PC-3 (cell line): ENCODE measurements at regions not wholly inside any gene's neighbourhood (a gene's known extent, or its start where the extent isn't known, plus 50 kb on each side); places are given as distances from the start of the nearest gene placed in this dataset.

Experiments
- ATAC-seq: fragments of 200-7000 bp; cut with Tn5 transposase; 2 replicates; pipeline ENCODE4 v1.9.1; 2020; ENCODE audit warnings: mild to moderate bottlenecking, moderate library complexity
- BruUV-seq: library from RNA; stranded (reverse); fragments of 400-500 nt; replicated peaks from 2 replicates; lab custom pipeline; 2021; lab: Mats Ljungman, UMichigan
- CTCF ChIA-PET: fragments of 300-600 bp; sonication (Branson Sonifier 250); formaldehyde crosslinking; loops from one replicate; lab custom pipeline; 2022; ENCODE audit warnings: antibody characterized with exemption; lab: Charles Lee
- POLR2A ChIA-PET: fragments of 300-600 bp; sonication (Branson Sonifier 250); formaldehyde crosslinking; loops from one replicate; lab custom pipeline; 2022; ENCODE audit warnings: antibody characterized with exemption; ENCODE audit not compliant: unreplicated experiment; lab: Charles Lee
- DNase-seq: peaks from one replicate; pipeline ENCODE4 v3.0.0-alpha.2; 2015
- H2AFZ ChIP-seq: fragments of 300-600 bp; sonication (generic); 2 replicates; pipeline ENCODE4 v1.6.0; 2016; ENCODE audit warnings: antibody characterized with exemption, low read length
- H3F3A ChIP-seq: fragments of 300-600 bp; sonication (generic); one replicate; pipeline ENCODE4 v1.6.0; 2017; ENCODE audit warnings: antibody characterized with exemption, low read length, control low read depth, mild to moderate bottlenecking; ENCODE audit not compliant: unreplicated experiment
- H3K27ac ChIP-seq: fragments of 300-600 bp; sonication (generic); 2 replicates; pipeline ENCODE4 v1.5.1; 2016; ENCODE audit warnings: mild to moderate bottlenecking, low read length
- H3K27me3 ChIP-seq: fragments of 300-600 bp; sonication (generic); 2 replicates; pipeline ENCODE4 v1.6.1; 2016; ENCODE audit warnings: low read length, mixed read lengths
- H3K36me3 ChIP-seq: fragments of 300-600 bp; sonication (generic); 2 replicates; pipeline ENCODE4 v1.6.1; 2016; ENCODE audit warnings: low read depth, mixed run types, low read length, mixed read lengths
- H3K4me1 ChIP-seq: fragments of 300-600 bp; sonication (generic); 2 replicates; pipeline ENCODE4 v1.5.1; 2016; ENCODE audit warnings: low read length; ENCODE audit not compliant: insufficient read depth
- H3K4me2 ChIP-seq: fragments of 300-600 bp; sonication (generic); 2 replicates; pipeline ENCODE4 v1.6.0; 2016; ENCODE audit warnings: low read length
- H3K4me3 ChIP-seq: fragments of 300-600 bp; sonication (generic); 2 replicates; pipeline ENCODE4 v1.5.1; 2016; ENCODE audit warnings: mild to moderate bottlenecking, low read length, mixed read lengths
- H3K79me2 ChIP-seq: fragments of 300-600 bp; sonication (generic); 2 replicates; pipeline ENCODE4 v1.6.1; 2017; ENCODE audit warnings: low read length, mixed read lengths
- H3K9ac ChIP-seq: fragments of 300-600 bp; sonication (generic); 2 replicates; pipeline ENCODE4 v1.6.0; 2016; ENCODE audit warnings: mild to moderate bottlenecking, low read length
- H3K9me2 ChIP-seq: fragments of 300-600 bp; sonication (generic); replicated peaks from 2 replicates; pipeline ENCODE4 v1.6.1; 2016; ENCODE audit warnings: mixed run types, low read length, mixed read lengths
- H3K9me3 ChIP-seq: fragments of 300-600 bp; sonication (generic); 2 replicates; pipeline ENCODE4 v1.6.1; 2016; ENCODE audit warnings: low read length, mixed read lengths
- H4K20me1 ChIP-seq: fragments of 300-600 bp; sonication (generic); 2 replicates; pipeline ENCODE4 v1.6.1; 2016; ENCODE audit warnings: low read length, mixed read lengths
- EZH2 ChIP-seq: fragments of 300-600 bp; sonication (generic); IDR thresholded peaks from one replicate; pipeline ENCODE4 v1.6.1; 2017; ENCODE audit warnings: antibody characterized with exemption, mild to moderate bottlenecking, low read length; ENCODE audit not compliant: unreplicated experiment
- EZH2phosphoT487 ChIP-seq: fragments of 300-600 bp; sonication (generic); IDR thresholded peaks from 2 replicates; pipeline ENCODE4 v1.6.1; 2018; ENCODE audit warnings: mild to moderate bottlenecking, antibody characterized with exemption, low read length, borderline replicate concordance
- intact Hi-C: fragments of 100-400 bp; cut with micrococcal nuclease; formaldehyde crosslinking; loops from 2 replicates; pipeline ENCODE4 v1.9.0; 2023
- TF ChIP-seq, protein P1 (sequence below): fragments of 300-600 bp; sonication (generic); conservative IDR thresholded peaks from 2 replicates; pipeline ENCODE4 v1.5.1; 2017; ENCODE audit warnings: antibody characterized with exemption, low read depth, mild to moderate bottlenecking, low read length

GRCh38 chr5:6837095-6837494, 123.9 kb downstream of the TENT4A start:
- no peak for TF ChIP-seq EZH2phosphoT487
- TF ChIP-seq, protein P1, sequence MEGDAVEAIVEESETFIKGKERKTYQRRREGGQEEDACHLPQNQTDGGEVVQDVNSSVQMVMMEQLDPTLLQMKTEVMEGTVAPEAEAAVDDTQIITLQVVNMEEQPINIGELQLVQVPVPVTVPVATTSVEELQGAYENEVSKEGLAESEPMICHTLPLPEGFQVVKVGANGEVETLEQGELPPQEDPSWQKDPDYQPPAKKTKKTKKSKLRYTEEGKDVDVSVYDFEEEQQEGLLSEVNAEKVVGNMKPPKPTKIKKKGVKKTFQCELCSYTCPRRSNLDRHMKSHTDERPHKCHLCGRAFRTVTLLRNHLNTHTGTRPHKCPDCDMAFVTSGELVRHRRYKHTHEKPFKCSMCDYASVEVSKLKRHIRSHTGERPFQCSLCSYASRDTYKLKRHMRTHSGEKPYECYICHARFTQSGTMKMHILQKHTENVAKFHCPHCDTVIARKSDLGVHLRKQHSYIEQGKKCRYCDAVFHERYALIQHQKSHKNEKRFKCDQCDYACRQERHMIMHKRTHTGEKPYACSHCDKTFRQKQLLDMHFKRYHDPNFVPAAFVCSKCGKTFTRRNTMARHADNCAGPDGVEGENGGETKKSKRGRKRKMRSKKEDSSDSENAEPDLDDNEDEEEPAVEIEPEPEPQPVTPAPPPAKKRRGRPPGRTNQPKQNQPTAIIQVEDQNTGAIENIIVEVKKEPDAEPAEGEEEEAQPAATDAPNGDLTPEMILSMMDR = no peak
- TF ChIP-seq EZH2 = no peak
- Histone ChIP-seq H3K27me3 (peaks cover 30% of the 10 kb centered on the region), H3K9me2 (no peaks in the 10 kb centered on the region), H3K4me1 (no peaks in the 10 kb centered on the region), H3F3A (no peaks in the 10 kb centered on the region), H2AFZ (no peak overlapping the region), H4K20me1 (no peaks in the 10 kb centered on the region), H3K4me2 (no peak overlapping the region), H3K79me2 (no peaks in the 10 kb centered on the region), H3K36me3 (no peaks in the 10 kb centered on the region), H3K27ac (no peak overlapping the region), H3K9me3 (no peaks in the 10 kb centered on the region), H3K9ac (no peak overlapping the region), H3K4me3 (no peak overlapping the region)
- no TSS peak for BruUV-seq
- ChIA-PET CTCF (no interaction called here), POLR2A (no interaction called here)
- DNase-seq (no peak), ATAC-seq (no peak)
- intact Hi-C loops = loop anchor here (5.0 kb wide), 1 partner anchor 70 kb away; no protein-coding TSS in a partner anchor

- CTCF ChIA-PET = no interaction called here
Measured at GRCh38 chr5:6837519-6838110, 124.4 kb downstream of the TENT4A start.

DNA sequence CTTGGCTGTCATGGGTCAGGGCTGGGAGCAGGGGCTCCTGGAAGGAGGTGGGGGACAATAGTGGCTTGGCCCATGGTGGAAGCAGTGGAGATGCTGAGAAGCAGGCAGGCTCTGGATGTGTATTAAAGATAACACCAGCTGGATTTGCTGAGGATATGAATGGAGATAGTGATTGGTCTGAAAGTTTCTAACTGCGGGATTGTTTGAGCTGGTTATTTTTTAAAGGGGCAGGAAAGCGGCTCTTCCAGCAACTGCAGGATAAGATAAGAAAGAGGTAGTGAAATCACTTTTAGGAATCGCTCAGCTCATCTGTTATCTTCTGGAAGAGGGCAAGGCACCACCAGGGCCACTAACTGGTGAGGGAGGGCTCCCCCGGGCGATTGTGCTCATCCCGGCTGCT, 125.5 kb downstream of the TENT4A start:
- BruUV-seq = no TSS peak
- Histone ChIP-seq H3K4me1 (no peaks in the 10 kb centered on the region), H3K9me2 (no peaks in the 10 kb centered on the region), H3K9me3 (no peaks in the 10 kb centered on the region), H3K79me2 (no peaks in the 10 kb centered on the region), H2AFZ (no peak overlapping the region), H3K27ac (no peak overlapping the region), H3F3A (no peaks in the 10 kb centered on the region), H4K20me1 (no peaks in the 10 kb centered on the region), H3K9ac (no peak overlapping the region), H3K36me3 (no peaks in the 10 kb centered on the region), H3K27me3 (peaks cover 46% of the 10 kb centered on the region), H3K4me2 (no peak overlapping the region), H3K4me3 (no peak overlapping the region)
- ChIA-PET CTCF (no interaction called here), POLR2A (no interaction called here)
- ATAC-seq (no peak), DNase-seq (no peak)
- TF ChIP-seq EZH2 (no peak), EZH2phosphoT487 (no peak)
- TF ChIP-seq, protein P1 = no peak
- intact Hi-C loops = loop anchor here (5.0 kb wide), 1 partner anchor 71 kb away; no protein-coding TSS in a partner anchor

More at GRCh38 chr5:6837519-6838110, 124.4 kb downstream of the TENT4A start:
- peaks cover 35% of the 10 kb centered on the region for H3K27me3 ChIP-seq
- H2AFZ ChIP-seq = no peak overlapping the region
- no peak for ATAC-seq
- no TSS peak for BruUV-seq
- H3K4me3 ChIP-seq = no peak overlapping the region
- H4K20me1 ChIP-seq = no peaks in the 10 kb centered on the region
- no peaks in the 10 kb centered on the region for H3K36me3 ChIP-seq
- H3K4me2 ChIP-seq = no peak overlapping the region
- no peak overlapping the region for H3K9ac ChIP-seq
- no peaks in the 10 kb centered on the region for H3K79me2 ChIP-seq
- DNase-seq = peak; percentile 55
- intact Hi-C loops = loop anchor here (5.0 kb wide), 1 partner anchor 70 kb away; no protein-coding TSS in a partner anchor
- TF ChIP-seq, protein P1 = peak; percentile 89
- no peak for TF ChIP-seq EZH2phosphoT487
- POLR2A ChIA-PET = no interaction called here
- H3K9me3 ChIP-seq = no peaks in the 10 kb centered on the region
- H3F3A ChIP-seq = no peaks in the 10 kb centered on the region
- H3K9me2 ChIP-seq = no peaks in the 10 kb centered on the region
- H3K4me1 ChIP-seq = no peaks in the 10 kb centered on the region
- no peak overlapping the region for H3K27ac ChIP-seq
